ENCODE measurements at regions not wholly inside any gene's neighbourhood (a gene's known extent, or its start where the extent isn't known, plus 50 kb on each side); places are given as distances from the start of the nearest gene placed in this dataset.

DNA sequence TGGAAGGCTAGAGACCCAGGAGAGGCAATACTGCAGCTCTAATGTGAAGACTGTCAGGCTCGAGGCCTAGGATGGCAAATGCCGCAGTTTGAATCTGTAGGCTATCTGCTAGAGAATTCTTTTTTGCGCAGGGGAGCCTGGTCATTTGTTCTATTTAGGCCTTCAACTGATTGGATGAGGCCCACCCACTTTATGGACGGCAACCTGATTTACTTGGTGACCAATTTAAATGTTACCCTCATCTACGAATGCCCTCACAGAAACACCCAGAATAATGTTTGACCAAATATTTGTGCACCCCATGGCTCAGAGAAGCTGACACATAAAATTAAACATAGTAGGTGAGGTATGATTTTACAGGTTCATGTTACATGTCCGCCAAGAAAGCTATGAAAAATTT lies 300.7 kb upstream of the GRM7 start:
- H3K9me3 ChIP-seq (replicated peaks in 1 of 11), result no peaks in the 10 kb centered on the region
- no peak overlapping the region for H3K9ac ChIP-seq
- no peak overlapping the region for H3K27ac ChIP-seq
- no peaks in the 10 kb centered on the region for H3K36me3 ChIP-seq
- no peaks in the 10 kb centered on the region for H3K27me3 ChIP-seq
- no peak overlapping the region for H3K4me3 ChIP-seq
- no peak for TF ChIP-seq Cebpa-rat (IDR thresholded peaks at IDR 0.05)
- H3K4me1 ChIP-seq, result no peaks in the 10 kb centered on the region
- no peaks in the 10 kb centered on the region for H4K20me1 ChIP-seq
- no peak overlapping the region for H3K4me2 ChIP-seq

DNA sequence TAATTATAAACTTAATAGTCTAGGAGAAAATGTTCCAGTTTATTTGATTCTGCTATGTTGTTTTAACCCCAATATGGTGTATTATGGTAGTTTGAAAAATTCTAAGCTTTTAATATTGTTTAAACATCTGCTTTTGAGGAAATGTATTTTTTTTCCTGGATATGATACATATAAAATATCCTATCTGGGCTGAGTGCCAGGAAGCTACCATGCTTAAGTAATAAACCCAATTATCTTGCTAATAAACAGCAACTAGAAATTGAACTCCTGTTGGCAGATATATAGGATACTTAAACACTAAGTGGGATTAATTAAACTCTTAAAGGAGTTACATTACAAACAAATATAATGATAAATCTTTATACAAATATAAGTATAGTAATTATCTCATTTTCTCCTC lies 293.7 kb upstream of the GRM7 start:
- Histone ChIP-seq H3K36me3 (no peaks in the 10 kb centered on the region), H3K27me3 (no peaks in the 10 kb centered on the region)
- TF ChIP-seq Cebpa-rat (IDR thresholded peaks at IDR 0.05), result no peak

DNA sequence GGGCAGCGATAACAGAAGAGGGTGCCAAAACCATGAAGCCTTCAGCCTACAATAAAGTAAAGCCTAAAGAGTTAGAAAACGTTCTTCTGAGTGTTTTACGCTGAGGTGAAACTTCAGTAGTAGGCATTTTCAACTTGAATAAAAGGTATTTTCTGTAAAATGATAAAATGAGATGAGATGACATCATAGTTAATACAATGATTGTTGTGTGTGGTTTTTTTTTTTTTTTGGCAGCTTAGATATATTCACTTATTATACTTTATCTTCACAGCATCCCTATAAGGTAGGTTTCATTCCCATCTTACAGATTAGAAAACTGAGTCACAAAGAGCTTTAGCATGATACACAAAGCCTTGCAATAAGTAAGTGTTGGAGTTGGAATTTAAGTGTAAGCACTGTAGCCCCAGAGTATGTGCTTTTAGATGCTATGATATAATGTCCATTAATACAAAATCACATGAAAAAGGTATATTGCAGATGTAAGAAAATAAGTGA lies 291.9 kb upstream of the GRM7 start:
- Histone ChIP-seq H3K27me3 (no peaks in the 10 kb centered on the region), H3K4me3 (no peak overlapping the region), H3K9ac (no peak overlapping the region), H3K4me2 (no peak overlapping the region), H3K4me1 (peaks cover 0 to 11% (median 0%) of the 10 kb centered on the region in 10 experiments; a peak in 5 of 20 replicates), H3K36me3 (no peaks in the 10 kb centered on the region), H3K27ac (no peak overlapping the region), H3K9me3 (replicated peaks in 1 of 11) (no peaks in the 10 kb centered on the region), H4K20me1 (no peaks in the 10 kb centered on the region)
- no peak for TF ChIP-seq Cebpa-rat (IDR thresholded peaks at IDR 0.05)

More for the DNA sequence above, 293.7 kb upstream of the GRM7 start:
- no peak overlapping the region for H3K4me3 ChIP-seq
- H3K9ac ChIP-seq, result no peak overlapping the region
- peaks cover 0 to 8% (median 0%) of the 10 kb centered on the region in 10 experiments; a peak in 4 of 20 replicates for H3K4me1 ChIP-seq
- no peak overlapping the region for H3K4me2 ChIP-seq
- no peaks in the 10 kb centered on the region for H3K9me3 ChIP-seq (replicated peaks in 1 of 11)
- no peaks in the 10 kb centered on the region for H4K20me1 ChIP-seq
- no peak overlapping the region for H3K27ac ChIP-seq

- H3K27me3 ChIP-seq, result no peaks in the 10 kb centered on the region
- peak overlapping the region in 2 of 11 experiments; percentile 30 to 48; a peak in 2 of 22 replicates for H3K4me2 ChIP-seq
- no peaks in the 10 kb centered on the region for H3K9me3 ChIP-seq (replicated peaks in 1 of 11)
- H3K4me3 ChIP-seq, result no peak overlapping the region
- H4K20me1 ChIP-seq, result no peaks in the 10 kb centered on the region
- no peak for TF ChIP-seq Cebpa-rat (IDR thresholded peaks at IDR 0.05)
- no peaks in the 10 kb centered on the region for H3K36me3 ChIP-seq
- H3K4me1 ChIP-seq, result peaks cover 0 to 24% (median 0%) of the 10 kb centered on the region in 10 experiments; a peak in 8 of 20 replicates
- H3K27ac ChIP-seq, result peak overlapping the region in 2 of 11 experiments; percentile 42 to 57; a peak in 2 of 22 replicates
- no peak overlapping the region for H3K9ac ChIP-seq
Observed at GRCh38 chr3:6571448-6571847, 289.5 kb upstream of the GRM7 start.

DNA sequence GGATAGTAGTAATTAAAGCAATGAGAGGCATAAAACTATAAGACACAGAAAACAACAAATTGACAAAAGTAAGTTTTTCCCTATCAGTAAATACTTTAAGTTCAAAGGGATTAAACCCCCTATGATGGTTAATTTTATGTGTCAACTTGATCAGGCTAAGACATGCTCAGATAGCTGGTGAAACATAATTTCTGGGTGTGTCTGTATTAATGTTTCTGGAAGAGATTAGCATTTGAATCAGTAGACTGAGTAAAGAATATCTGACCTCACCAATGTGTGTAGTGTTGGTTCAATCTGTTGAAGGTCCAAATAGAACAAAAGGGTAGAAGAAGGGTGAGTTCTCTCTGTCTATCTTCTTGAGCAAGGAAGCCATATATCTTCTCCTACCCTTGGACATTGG lies 283.3 kb upstream of the GRM7 start:
- H3K4me3 ChIP-seq, result no peak overlapping the region
- no peak overlapping the region for H3K27ac ChIP-seq
- no peaks in the 10 kb centered on the region for H3K9me3 ChIP-seq (replicated peaks in 1 of 11)
- no peaks in the 10 kb centered on the region for H4K20me1 ChIP-seq
- H3K4me2 ChIP-seq, result no peak overlapping the region
- TF ChIP-seq Cebpa-rat (IDR thresholded peaks at IDR 0.05), result no peak
- no peaks in the 10 kb centered on the region for H3K27me3 ChIP-seq
- no peak overlapping the region for H3K9ac ChIP-seq
- H3K4me1 ChIP-seq, result peaks cover 0 to 15% (median 0%) of the 10 kb centered on the region in 10 experiments; a peak in 8 of 20 replicates
- no peaks in the 10 kb centered on the region for H3K36me3 ChIP-seq

DNA sequence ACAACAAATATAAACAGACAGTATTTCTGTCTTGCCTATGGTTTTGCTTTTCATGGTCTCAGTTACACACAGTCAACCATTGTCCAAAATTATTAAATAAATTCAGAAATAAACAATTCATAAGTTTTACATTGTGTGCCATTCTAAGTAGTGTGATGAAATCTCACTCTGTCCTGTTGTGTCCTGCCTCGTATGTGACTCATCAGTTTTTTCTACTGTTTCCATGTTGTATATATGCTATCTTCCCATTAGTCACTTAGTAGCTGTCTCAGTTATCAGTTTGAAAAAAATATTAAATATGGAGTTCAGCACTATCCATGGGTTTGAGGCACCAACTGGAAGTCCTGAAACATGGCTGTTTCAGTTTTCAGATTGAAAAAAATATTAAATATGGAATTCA lies 282.4 kb upstream of the GRM7 start:
- no peak overlapping the region for H3K27ac ChIP-seq
- H3K9ac ChIP-seq, result no peak overlapping the region
- TF ChIP-seq Cebpa-rat (IDR thresholded peaks at IDR 0.05), result no peak
- no peak overlapping the region for H3K4me3 ChIP-seq
- no peaks in the 10 kb centered on the region for H3K9me3 ChIP-seq (replicated peaks in 1 of 11)
- H3K4me1 ChIP-seq, result peaks cover 0 to 15% (median 0%) of the 10 kb centered on the region in 10 experiments; a peak in 8 of 20 replicates
- H4K20me1 ChIP-seq, result no peaks in the 10 kb centered on the region
- H3K36me3 ChIP-seq, result no peaks in the 10 kb centered on the region
- no peak overlapping the region for H3K4me2 ChIP-seq
- no peaks in the 10 kb centered on the region for H3K27me3 ChIP-seq

GRCh38 chr3:6580808-6581207 lies 280.1 kb upstream of the GRM7 start:
- no peaks in the 10 kb centered on the region for H3K27me3 ChIP-seq
- no peak overlapping the region for H3K9ac ChIP-seq
- H3K27ac ChIP-seq, result no peak overlapping the region
- H3K4me2 ChIP-seq, result no peak overlapping the region
- no peaks in the 10 kb centered on the region for H3K9me3 ChIP-seq (replicated peaks in 1 of 11)
- TF ChIP-seq Cebpa-rat (IDR thresholded peaks at IDR 0.05), result no peak
- no peaks in the 10 kb centered on the region for H3K36me3 ChIP-seq
- H3K4me1 ChIP-seq, result no peaks in the 10 kb centered on the region
- no peaks in the 10 kb centered on the region for H4K20me1 ChIP-seq
- no peak overlapping the region for H3K4me3 ChIP-seq

- Histone ChIP-seq H3K4me1 (no peaks in the 10 kb centered on the region), H3K9me3 (replicated peaks in 1 of 11) (no peaks in the 10 kb centered on the region), H3K27me3 (no peaks in the 10 kb centered on the region), H3K36me3 (no peaks in the 10 kb centered on the region), H3K4me2 (no peak overlapping the region), H3K9ac (no peak overlapping the region), H4K20me1 (no peaks in the 10 kb centered on the region), H3K4me3 (no peak overlapping the region), H3K27ac (no peak overlapping the region)
- TF ChIP-seq Cebpa-rat (IDR thresholded peaks at IDR 0.05), result no peak
Observed at GRCh38 chr3:6585360-6585759, 275.6 kb upstream of the GRM7 start.

DNA sequence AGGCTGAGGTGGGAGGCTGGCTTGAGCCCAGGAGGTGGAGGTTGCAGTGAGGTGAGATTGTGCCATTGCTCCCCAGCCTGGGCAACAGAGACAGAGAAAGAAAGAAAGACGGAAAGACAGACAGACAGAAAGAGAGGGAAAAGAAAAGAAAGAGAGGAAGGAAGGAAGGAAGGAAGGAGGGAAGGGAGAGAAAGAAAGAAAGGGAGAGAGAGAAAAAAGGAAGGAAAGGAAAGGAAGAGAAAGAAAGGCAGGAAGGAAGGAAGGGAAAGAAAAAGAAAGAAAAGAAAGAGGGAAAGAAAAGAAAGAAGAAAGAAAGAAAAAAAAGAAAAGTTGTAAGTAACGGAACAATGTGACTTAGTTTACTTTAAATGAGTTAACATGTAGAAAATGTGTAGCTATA lies 260.7 kb upstream of the GRM7 start:
- Histone ChIP-seq H4K20me1 (no peaks in the 10 kb centered on the region), H3K9ac (no peak overlapping the region), H3K27me3 (no peaks in the 10 kb centered on the region), H3K4me2 (no peak overlapping the region), H3K4me3 (no peak overlapping the region), H3K27ac (no peak overlapping the region), H3K4me1 (peaks cover 0 to 16% (median 0%) of the 10 kb centered on the region in 10 experiments; a peak in 5 of 20 replicates), H3K36me3 (no peaks in the 10 kb centered on the region), H3K9me3 (replicated peaks in 1 of 11) (peaks cover 0 to 6% (median 0%) of the 10 kb centered on the region in 11 experiments; a peak in 1 of 22 replicates)
- TF ChIP-seq Cebpa-rat (IDR thresholded peaks at IDR 0.05), result no peak

DNA sequence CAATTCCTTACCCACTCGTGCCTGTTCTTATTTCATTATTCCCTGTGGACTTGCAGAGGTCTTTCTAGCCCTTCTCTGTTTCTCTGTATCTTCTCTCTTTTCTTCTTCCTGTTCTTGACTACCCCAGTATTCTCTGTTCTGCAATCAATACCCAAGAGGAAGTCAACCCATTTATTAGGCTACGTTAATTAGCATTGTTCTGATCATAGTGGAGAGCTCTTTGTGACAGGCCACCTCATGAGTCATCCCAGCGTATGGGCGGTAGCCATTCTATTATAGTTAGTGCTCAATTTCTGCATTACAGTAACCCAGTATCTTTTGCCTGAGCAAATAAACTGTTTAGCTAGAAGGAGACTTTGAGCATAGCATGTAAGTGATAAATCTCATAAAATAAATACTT lies 259.5 kb upstream of the GRM7 start:
- Histone ChIP-seq H3K4me2 (peak overlapping the region in 2 of 11 experiments; percentile 31 to 53; a peak in 4 of 22 replicates), H4K20me1 (no peaks in the 10 kb centered on the region), H3K27me3 (no peaks in the 10 kb centered on the region), H3K36me3 (no peaks in the 10 kb centered on the region), H3K4me1 (peaks cover 0 to 21% (median 0%) of the 10 kb centered on the region in 10 experiments; a peak in 5 of 20 replicates), H3K27ac (no peak overlapping the region), H3K9me3 (replicated peaks in 1 of 11) (peaks cover 0 to 6% (median 0%) of the 10 kb centered on the region in 11 experiments; a peak in 1 of 22 replicates), H3K9ac (no peak overlapping the region), H3K4me3 (no peak overlapping the region)
- no peak for TF ChIP-seq Cebpa-rat (IDR thresholded peaks at IDR 0.05)

Data from BLaER1 treated with 17β-estradiol and CSF1 and Interleukin-3, amounts not matched to agents 10 nM and 100 nM (cell line).